Keratinocyte (primary cell): ENCODE measurements at regions not wholly inside any gene's neighbourhood (a gene's known extent, or its start where the extent isn't known, plus 50 kb on each side); places are given as distances from the start of the nearest gene placed in this dataset.

Experiments
- CTCF ChIP-seq, 3 experiments: IDR thresholded peaks in 1 of 3; conservative IDR thresholded peaks in 1 of 3; optimal IDR thresholded peaks in 1 of 3; 2 replicates in 2 of 3; 3 replicates in 1 of 3; pipeline versions ENCODE3 to v1.5.1; 2011; ENCODE audit warnings: low read length in 3 of 3, mild to moderate bottlenecking in 3 of 3, moderate library complexity in 2 of 3, control low read depth in 1 of 3, inconsistent platforms in 1 of 3; ENCODE audit not compliant: insufficient read depth in 2 of 3; ENCODE audit errors: extremely low read depth in 1 of 3
- EZH2 ChIP-seq: IDR thresholded peaks from one replicate; pipeline ENCODE4 v1.6.1; 2012; ENCODE audit warnings: inconsistent platforms, mild to moderate bottlenecking, low read length, moderate library complexity

GRCh38 chr15:47573673-47574072 is 143.6 kb upstream of the SEMA6D start:
- TF ChIP-seq CTCF (optimal IDR thresholded peaks at IDR 0.05 in 1 of 3, IDR thresholded peaks at IDR 0.05 in 1 of 3, conservative IDR thresholded peaks at IDR 0.05 in 1 of 3; ENCODE audit: extremely low read depth in 1 of 3, insufficient read depth in 2 of 3, low read length in 3 of 3) (no peak), EZH2 (no peak)
